ENCODE measurements at regions not wholly inside any gene's neighbourhood (a gene's known extent, or its start where the extent isn't known, plus 50 kb on each side); places are given as distances from the start of the nearest gene placed in this dataset.

DNA sequence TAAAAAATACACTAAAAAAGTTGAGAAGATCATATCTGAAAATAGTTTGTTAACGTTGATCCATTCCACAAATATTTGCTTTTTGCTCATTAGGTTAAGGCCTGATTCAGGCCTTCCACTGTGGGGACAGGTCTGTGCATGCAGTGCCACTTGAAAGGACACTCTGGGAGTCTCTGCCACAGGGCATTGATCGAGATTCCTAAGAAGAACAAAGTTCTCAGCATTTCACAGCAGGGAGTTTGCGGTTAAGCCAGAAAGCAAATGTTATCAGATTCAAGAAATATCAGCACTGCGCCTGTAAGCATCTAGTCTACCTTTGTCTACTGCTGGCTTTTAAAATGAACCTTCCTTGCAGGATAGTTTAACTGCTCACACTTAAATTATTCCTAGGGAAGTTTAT, 62.2 kb upstream of the TNIP3 start:
- DNase-seq (no peak), ATAC-seq (ENCODE audit: insufficient read depth, low FRiP score) (no peak)
- Histone ChIP-seq H3K4me3 (no peak overlapping the region), H3K4me1 (ENCODE audit: control insufficient read depth in 5 of 5, insufficient read depth in 5 of 5, low read length in 5 of 5) (peaks cover 0 to 34% (median 0%) of the 10 kb centered on the region in 5 donors), H3K36me3 (ENCODE audit: control insufficient read depth in 4 of 4, insufficient read depth in 4 of 4, low read length in 4 of 4) (no peaks in the 10 kb centered on the region), H3K9ac (ENCODE audit: insufficient read depth in 1 of 2, low read length in 2 of 2) (no peak overlapping the region), H3K27me3 (ENCODE audit: control insufficient read depth in 3 of 3, insufficient read depth in 3 of 3, low read length in 2 of 3) (no peaks in the 10 kb centered on the region), H3K27ac (ENCODE audit: low read depth in 1 of 2, low read length in 1 of 2) (no peak overlapping the region), H3K9me3 (ENCODE audit: control insufficient read depth in 4 of 4, insufficient read depth in 3 of 4, low read length in 3 of 4) (no peaks in the 10 kb centered on the region)
- TF ChIP-seq CTCF (IDR thresholded peaks at IDR 0.05; ENCODE audit: control extremely low read depth, extremely low read depth): no peak
- WGBS, 2 donors: 76 to 88% methylated on average over 4 of the region's 4 CpGs

- TF ChIP-seq CTCF (IDR thresholded peaks at IDR 0.05; ENCODE audit: control extremely low read depth, extremely low read depth): no peak
Measured at GRCh38 chr4:121221608-121222007, 57.5 kb upstream of the TNIP3 start.

DNA sequence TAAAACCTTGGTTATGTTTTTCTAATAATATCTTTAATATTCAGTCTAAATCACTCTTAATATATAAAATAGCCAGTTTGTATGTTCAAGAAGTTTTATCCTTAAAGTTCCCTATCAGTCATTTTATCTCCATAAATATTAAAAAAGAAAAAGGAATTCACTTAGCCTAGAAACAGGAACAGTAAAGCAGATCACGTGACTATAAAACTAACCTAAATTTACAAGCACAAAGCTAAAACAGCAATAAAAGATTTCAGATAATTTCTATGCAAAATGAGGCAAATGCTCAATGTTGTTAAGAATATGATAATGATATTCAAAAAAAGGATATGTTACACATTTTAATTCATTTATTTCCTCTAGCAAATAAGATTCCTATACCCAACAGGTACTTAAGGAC, 57.1 kb upstream of the TNIP3 start:
- no peak for DNase-seq
- no peak for TF ChIP-seq CTCF (IDR thresholded peaks at IDR 0.05; ENCODE audit: control extremely low read depth, extremely low read depth)
- Histone ChIP-seq H3K4me3 (no peak overlapping the region), H3K27me3 (ENCODE audit: control insufficient read depth in 3 of 3, insufficient read depth in 3 of 3, low read length in 2 of 3) (no peaks in the 10 kb centered on the region), H3K27ac (ENCODE audit: low read depth in 1 of 2, low read length in 1 of 2) (no peak overlapping the region), H3K36me3 (ENCODE audit: control insufficient read depth in 4 of 4, insufficient read depth in 4 of 4, low read length in 4 of 4) (no peaks in the 10 kb centered on the region), H3K9me3 (ENCODE audit: control insufficient read depth in 4 of 4, insufficient read depth in 3 of 4, low read length in 3 of 4) (no peaks in the 10 kb centered on the region), H3K9ac (ENCODE audit: insufficient read depth in 1 of 2, low read length in 2 of 2) (no peak overlapping the region), H3K4me1 (ENCODE audit: control insufficient read depth in 5 of 5, insufficient read depth in 5 of 5, low read length in 5 of 5) (peaks cover 0 to 56% (median 0%) of the 10 kb centered on the region in 5 donors)
- no peak for ATAC-seq (ENCODE audit: insufficient read depth, low FRiP score)
- WGBS, 2 donors: 67 to 75% methylated on average over 1 of the region's 1 CpG

More at GRCh38 chr4:121221608-121222007, 57.5 kb upstream of the TNIP3 start:
- no peaks in the 10 kb centered on the region for H3K27me3 ChIP-seq (ENCODE audit: control insufficient read depth in 3 of 3, insufficient read depth in 3 of 3, low read length in 2 of 3)
- no peak for ATAC-seq (ENCODE audit: insufficient read depth, low FRiP score)
- no peak overlapping the region for H3K9ac ChIP-seq (ENCODE audit: insufficient read depth in 1 of 2, low read length in 2 of 2)
- H3K4me3 ChIP-seq: no peak overlapping the region
- H3K27ac ChIP-seq (ENCODE audit: low read depth in 1 of 2, low read length in 1 of 2): no peak overlapping the region
- DNase-seq: no peak
- no peaks in the 10 kb centered on the region for H3K9me3 ChIP-seq (ENCODE audit: control insufficient read depth in 4 of 4, insufficient read depth in 3 of 4, low read length in 3 of 4)
- WGBS, 2 donors: 54 to 61% methylated on average over 1 of the region's 1 CpG
- no peaks in the 10 kb centered on the region for H3K36me3 ChIP-seq (ENCODE audit: control insufficient read depth in 4 of 4, insufficient read depth in 4 of 4, low read length in 4 of 4)
- H3K4me1 ChIP-seq (ENCODE audit: control insufficient read depth in 5 of 5, insufficient read depth in 5 of 5, low read length in 5 of 5): peaks cover 0 to 56% (median 0%) of the 10 kb centered on the region in 5 donors

- H3K27me3 ChIP-seq (ENCODE audit: control insufficient read depth in 3 of 3, insufficient read depth in 3 of 3, low read length in 2 of 3): no peaks in the 10 kb centered on the region
- no peak for TF ChIP-seq CTCF (IDR thresholded peaks at IDR 0.05; ENCODE audit: control extremely low read depth, extremely low read depth)
- no peak overlapping the region for H3K4me3 ChIP-seq
- 72 to 78% methylated on average over 5 of the region's 5 CpGs for WGBS, 2 donors
- ATAC-seq (ENCODE audit: insufficient read depth, low FRiP score) (no peak), DNase-seq (no peak)
- no peaks in the 10 kb centered on the region for H3K9me3 ChIP-seq (ENCODE audit: control insufficient read depth in 4 of 4, insufficient read depth in 3 of 4, low read length in 3 of 4)
- peaks cover 0 to 57% (median 0%) of the 10 kb centered on the region in 5 donors for H3K4me1 ChIP-seq (ENCODE audit: control insufficient read depth in 5 of 5, insufficient read depth in 5 of 5, low read length in 5 of 5)
- H3K9ac ChIP-seq (ENCODE audit: insufficient read depth in 1 of 2, low read length in 2 of 2): peak overlapping the region in 1 of 2 donors; percentile 51
- H3K27ac ChIP-seq (ENCODE audit: low read depth in 1 of 2, low read length in 1 of 2): no peak overlapping the region
- H3K36me3 ChIP-seq (ENCODE audit: control insufficient read depth in 4 of 4, insufficient read depth in 4 of 4, low read length in 4 of 4): no peaks in the 10 kb centered on the region
Measured at GRCh38 chr4:121220698-121221097, 56.6 kb upstream of the TNIP3 start.
